ENCODE measurements at regions not wholly inside any gene's neighbourhood (a gene's known extent, or its start where the extent isn't known, plus 50 kb on each side); places are given as distances from the start of the nearest gene placed in this dataset.
"Not testable (repeated sequence)": the region's sequence is repeated elsewhere in the genome, so short reads cannot be mapped to it uniquely, and the experiment has no call there.

GRCh38 chr10:45160271-45160670 lies 155.1 kb downstream of the OR13A1 start:
- DNase-seq (no peak), ATAC-seq (no peak)
- H3K4me3 Mint-ChIP-seq = no peak overlapping the region
- H3K36me3 Mint-ChIP-seq (ENCODE audit: low read depth) = no peaks in the 10 kb centered on the region
- peaks cover 6% of the 10 kb centered on the region for H3K27me3 Mint-ChIP-seq
- ChIA-PET POLR2A (no interaction called here), CTCF (no interaction called here)
- intact Hi-C loops (cut with DNase I, micrococcal nuclease) = no loop called here
- no peak overlapping the region for H3K27ac Mint-ChIP-seq
- H3K4me1 Mint-ChIP-seq = no peaks in the 10 kb centered on the region
- no peaks in the 10 kb centered on the region for H3K9me3 Mint-ChIP-seq (ENCODE audit: low read depth)

GRCh38 chr10:45163315-45163975 lies 152.0 kb downstream of the OR13A1 start:
- DNase-seq = no peak
- POLR2A ChIA-PET = interaction anchor here (0.6 kb wide), 1 partner anchor 143 kb away, joined by 3 read pairs; no protein-coding TSS in a partner anchor
- no peaks in the 10 kb centered on the region for H3K4me1 Mint-ChIP-seq
- H3K36me3 Mint-ChIP-seq (ENCODE audit: low read depth) = no peaks in the 10 kb centered on the region
- intact Hi-C loops (cut with DNase I, micrococcal nuclease) = no loop called here
- no peaks in the 10 kb centered on the region for H3K27me3 Mint-ChIP-seq
- CTCF ChIA-PET = no interaction called here
- H3K4me3 Mint-ChIP-seq = no peak overlapping the region
- no peak overlapping the region for H3K27ac Mint-ChIP-seq
- no peak for ATAC-seq
- no peaks in the 10 kb centered on the region for H3K9me3 Mint-ChIP-seq (ENCODE audit: low read depth)

- H3K27ac Mint-ChIP-seq; H3K9me3 Mint-ChIP-seq (ENCODE audit: low read depth); CTCF ChIA-PET: not testable (repeated sequence)
These were observed 139.8 kb downstream of the OR13A1 start for GRCh38 chr10:45175520-45176118.

GRCh38 chr10:45179691-45180090 lies 135.7 kb downstream of the OR13A1 start:
- POLR2A ChIA-PET = no interaction called here
- Mint-ChIP-seq H3K36me3 (ENCODE audit: low read depth) (no peaks in the 10 kb centered on the region), H3K9me3 (ENCODE audit: low read depth) (no peaks in the 10 kb centered on the region), H3K27ac (no peak overlapping the region), H3K4me3 (no peak overlapping the region), H3K27me3 (no peaks in the 10 kb centered on the region), H3K4me1 (no peaks in the 10 kb centered on the region)
- ATAC-seq (no peak), DNase-seq (no peak)
- intact Hi-C loops (cut with DNase I, micrococcal nuclease) = no loop called here
- CTCF ChIA-PET = no interaction called here

More at GRCh38 chr10:45175520-45176118, 139.8 kb downstream of the OR13A1 start:
- POLR2A ChIA-PET; H3K4me3 Mint-ChIP-seq; H3K36me3 Mint-ChIP-seq (ENCODE audit: low read depth); DNase-seq; intact Hi-C loops (cut with DNase I, micrococcal nuclease); H3K4me1 Mint-ChIP-seq; ATAC-seq; H3K27me3 Mint-ChIP-seq: not testable (repeated sequence)

- Mint-ChIP-seq H3K4me3 (no peak overlapping the region), H3K27me3 (no peaks in the 10 kb centered on the region), H3K27ac (no peak overlapping the region), H3K4me1 (no peaks in the 10 kb centered on the region), H3K9me3 (ENCODE audit: low read depth) (no peaks in the 10 kb centered on the region), H3K36me3 (ENCODE audit: low read depth) (no peaks in the 10 kb centered on the region)
- DNase-seq = no peak
- intact Hi-C loops (cut with DNase I, micrococcal nuclease) = no loop called here
- CTCF ChIA-PET = no interaction called here
- ATAC-seq = no peak
- POLR2A ChIA-PET = no interaction called here
These were observed 134.9 kb downstream of the OR13A1 start for GRCh38 chr10:45180507-45180906.

GRCh38 chr10:45180946-45181875 lies 134.2 kb downstream of the OR13A1 start:
- H3K9me3 Mint-ChIP-seq (ENCODE audit: low read depth) = no peaks in the 10 kb centered on the region
- intact Hi-C loops (cut with DNase I, micrococcal nuclease) = no loop called here
- ATAC-seq (no peak), DNase-seq (no peak)
- no peaks in the 10 kb centered on the region for H3K36me3 Mint-ChIP-seq (ENCODE audit: low read depth)
- no peak overlapping the region for H3K4me3 Mint-ChIP-seq
- no peak overlapping the region for H3K27ac Mint-ChIP-seq
- no peaks in the 10 kb centered on the region for H3K4me1 Mint-ChIP-seq
- POLR2A ChIA-PET = no interaction called here
- CTCF ChIA-PET = no interaction called here
- H3K27me3 Mint-ChIP-seq = no peaks in the 10 kb centered on the region

- ATAC-seq (no peak), DNase-seq (no peak)
- POLR2A ChIA-PET = no interaction called here
- no peaks in the 10 kb centered on the region for H3K4me1 Mint-ChIP-seq
- H3K9me3 Mint-ChIP-seq (ENCODE audit: low read depth) = no peaks in the 10 kb centered on the region
- no peaks in the 10 kb centered on the region for H3K27me3 Mint-ChIP-seq
- H3K4me3 Mint-ChIP-seq = no peak overlapping the region
- CTCF ChIA-PET = no interaction called here
- H3K36me3 Mint-ChIP-seq (ENCODE audit: low read depth) = no peaks in the 10 kb centered on the region
- no peak overlapping the region for H3K27ac Mint-ChIP-seq
- intact Hi-C loops (cut with DNase I, micrococcal nuclease) = no loop called here
These were observed 132.2 kb downstream of the OR13A1 start for GRCh38 chr10:45183174-45183573.

GRCh38 chr10:45197816-45198485 lies 117.5 kb downstream of the OR13A1 start:
- Mint-ChIP-seq H3K4me3 (no peak overlapping the region), H3K9me3 (ENCODE audit: low read depth) (no peaks in the 10 kb centered on the region), H3K27me3 (no peaks in the 10 kb centered on the region), H3K4me1 (no peaks in the 10 kb centered on the region), H3K27ac (no peak overlapping the region), H3K36me3 (ENCODE audit: low read depth) (no peaks in the 10 kb centered on the region)
- POLR2A ChIA-PET = no interaction called here
- no peak for DNase-seq
- no peak for ATAC-seq
- CTCF ChIA-PET = interaction anchor here (0.9 kb wide), 1 partner anchor 37 kb away, joined by 3 read pairs; no protein-coding TSS in a partner anchor
- intact Hi-C loops (cut with DNase I, micrococcal nuclease) = no loop called here

- no peaks in the 10 kb centered on the region for H3K27me3 Mint-ChIP-seq
- POLR2A ChIA-PET = no interaction called here
- no peaks in the 10 kb centered on the region for H3K36me3 Mint-ChIP-seq (ENCODE audit: low read depth)
- H3K4me3 Mint-ChIP-seq = no peak overlapping the region
- H3K4me1 Mint-ChIP-seq = no peaks in the 10 kb centered on the region
- H3K9me3 Mint-ChIP-seq (ENCODE audit: low read depth) = no peaks in the 10 kb centered on the region
- intact Hi-C loops (cut with DNase I, micrococcal nuclease) = no loop called here
- DNase-seq = no peak
- ATAC-seq = no peak
- CTCF ChIA-PET = interaction anchor here (0.9 kb wide), 1 partner anchor 36 kb away, joined by 3 read pairs; no protein-coding TSS in a partner anchor
- no peak overlapping the region for H3K27ac Mint-ChIP-seq
These were observed 116.8 kb downstream of the OR13A1 start for GRCh38 chr10:45198486-45199204.

GRCh38 chr10:45199205-45199740 lies 116.1 kb downstream of the OR13A1 start:
- DNase-seq (no peak), ATAC-seq (no peak)
- POLR2A ChIA-PET = no interaction called here
- intact Hi-C loops (cut with DNase I, micrococcal nuclease) = no loop called here
- Mint-ChIP-seq H3K27me3 (no peaks in the 10 kb centered on the region), H3K4me1 (no peaks in the 10 kb centered on the region), H3K4me3 (no peak overlapping the region), H3K36me3 (ENCODE audit: low read depth) (no peaks in the 10 kb centered on the region), H3K9me3 (ENCODE audit: low read depth) (no peaks in the 10 kb centered on the region), H3K27ac (no peak overlapping the region)
- CTCF ChIA-PET = no interaction called here

- intact Hi-C loops (cut with DNase I, micrococcal nuclease) = no loop called here
- DNase-seq (no peak), ATAC-seq (no peak)
- ChIA-PET POLR2A (no interaction called here), CTCF (no interaction called here)
- Mint-ChIP-seq H3K4me3 (no peak overlapping the region), H3K4me1 (no peaks in the 10 kb centered on the region), H3K27me3 (no peaks in the 10 kb centered on the region), H3K27ac (no peak overlapping the region), H3K9me3 (ENCODE audit: low read depth) (no peaks in the 10 kb centered on the region), H3K36me3 (ENCODE audit: low read depth) (no peaks in the 10 kb centered on the region)
These were observed 114.1 kb downstream of the OR13A1 start for GRCh38 chr10:45201271-45201670.
